ENCODE measurements at regions not wholly inside any gene's neighbourhood (a gene's known extent, or its start where the extent isn't known, plus 50 kb on each side); places are given as distances from the start of the nearest gene placed in this dataset.
A peak's percentile ranks its signal among the peaks of the same experiment; 100 is the strongest.

DNA sequence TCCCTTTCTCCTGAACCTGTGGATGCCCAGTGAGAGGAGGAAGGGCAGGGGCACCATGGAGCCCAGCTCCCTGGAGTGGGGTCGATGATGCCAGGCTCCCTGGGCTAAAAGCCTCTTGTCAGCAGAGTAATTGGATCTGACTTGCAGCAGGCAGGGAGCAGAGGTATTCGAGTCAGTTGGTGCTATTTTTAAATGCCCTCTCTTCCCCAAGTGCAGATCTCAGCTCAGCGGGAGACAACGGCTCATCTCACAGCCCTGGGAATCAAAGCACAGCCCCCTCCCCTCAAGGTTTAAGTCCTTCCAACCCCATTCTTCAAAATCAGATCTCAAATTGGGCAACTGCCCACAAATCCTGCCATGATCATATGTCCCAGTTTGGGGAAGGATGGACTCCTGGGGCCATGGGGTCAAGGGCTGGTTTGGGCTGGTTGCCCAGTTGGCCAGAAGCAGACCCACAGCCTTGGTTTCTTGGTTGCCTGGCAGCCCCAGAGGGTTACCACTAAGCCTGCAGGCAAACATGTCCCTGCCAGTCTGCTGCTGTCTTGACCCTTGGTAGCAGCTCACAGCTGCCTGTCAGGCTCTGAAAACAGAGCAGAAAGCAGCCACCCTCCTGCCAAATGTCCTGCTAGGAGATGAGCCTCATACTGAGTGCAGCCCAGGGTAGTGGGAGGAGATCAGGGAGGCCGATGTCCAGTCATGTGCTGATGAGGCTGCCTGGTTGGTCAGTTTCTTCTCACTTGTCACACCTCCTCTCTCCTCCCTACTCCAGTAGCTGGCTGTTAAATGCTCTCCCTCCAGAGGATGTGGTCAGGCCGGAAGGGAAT is 244.9 kb downstream of the LOXHD1 start:
- Histone ChIP-seq H3K4me3 (no peak overlapping the region), H3K4me1 (peaks cover 8 to 61% (median 39%) of the 10 kb centered on the region in 6 donors), H3K36me3 (no peaks in the 10 kb centered on the region), H3K27ac (peak overlapping the region in 5 of 8 donors; percentile 37 to 50 (median 44)), H3K9me3 (no peaks in the 10 kb centered on the region), H3K27me3 (replicated peaks in 1 of 7) (no peaks in the 10 kb centered on the region)
- TF ChIP-seq POLR2A (IDR thresholded peaks at IDR 0.05), result no peak
- peak in 1 of 3 donors; percentile 62 for TF ChIP-seq POLR2AphosphoS5 (IDR thresholded peaks at IDR 0.05)
- no peak for DNase-seq
- WGBS, 5 donors, result 47 to 57% (median 51%) methylated on average over 4 to 6 of the region's 6 CpGs
- intact Hi-C loops (cut with DNase I; ENCODE audit: low total_unique reads), result no loop called here

DNA sequence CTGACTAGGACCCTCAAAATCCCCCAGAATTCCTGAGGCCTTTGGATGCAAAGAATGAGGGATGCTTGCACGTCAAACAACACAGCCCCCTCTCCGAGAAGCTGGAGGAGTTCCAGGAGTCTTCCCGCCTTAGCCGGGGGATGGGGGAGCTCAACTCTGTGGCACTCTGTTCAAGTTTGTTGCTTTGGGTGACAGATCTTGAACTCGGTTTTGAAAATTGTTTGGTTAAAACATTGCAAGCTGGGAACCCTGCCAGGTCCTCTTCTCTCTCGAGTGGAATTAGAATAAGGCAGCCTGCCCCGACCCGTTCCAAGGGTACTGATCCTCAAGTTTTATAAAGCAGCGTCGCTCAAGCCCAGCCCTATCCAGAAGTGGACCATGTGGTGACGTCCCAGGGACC is 244.1 kb downstream of the LOXHD1 start:
- no peak overlapping the region for H3K4me3 ChIP-seq
- WGBS, 5 donors, result 53 to 78% (median 74%) methylated on average over 8 to 11 of the region's 11 CpGs
- peak overlapping the region in 5 of 8 donors; percentile 37 to 50 (median 44) for H3K27ac ChIP-seq
- intact Hi-C loops (cut with DNase I; ENCODE audit: low total_unique reads), result no loop called here
- no peak for DNase-seq
- no peaks in the 10 kb centered on the region for H3K36me3 ChIP-seq
- no peaks in the 10 kb centered on the region for H3K9me3 ChIP-seq
- TF ChIP-seq POLR2A (IDR thresholded peaks at IDR 0.05), result no peak
- TF ChIP-seq, protein P1, sequence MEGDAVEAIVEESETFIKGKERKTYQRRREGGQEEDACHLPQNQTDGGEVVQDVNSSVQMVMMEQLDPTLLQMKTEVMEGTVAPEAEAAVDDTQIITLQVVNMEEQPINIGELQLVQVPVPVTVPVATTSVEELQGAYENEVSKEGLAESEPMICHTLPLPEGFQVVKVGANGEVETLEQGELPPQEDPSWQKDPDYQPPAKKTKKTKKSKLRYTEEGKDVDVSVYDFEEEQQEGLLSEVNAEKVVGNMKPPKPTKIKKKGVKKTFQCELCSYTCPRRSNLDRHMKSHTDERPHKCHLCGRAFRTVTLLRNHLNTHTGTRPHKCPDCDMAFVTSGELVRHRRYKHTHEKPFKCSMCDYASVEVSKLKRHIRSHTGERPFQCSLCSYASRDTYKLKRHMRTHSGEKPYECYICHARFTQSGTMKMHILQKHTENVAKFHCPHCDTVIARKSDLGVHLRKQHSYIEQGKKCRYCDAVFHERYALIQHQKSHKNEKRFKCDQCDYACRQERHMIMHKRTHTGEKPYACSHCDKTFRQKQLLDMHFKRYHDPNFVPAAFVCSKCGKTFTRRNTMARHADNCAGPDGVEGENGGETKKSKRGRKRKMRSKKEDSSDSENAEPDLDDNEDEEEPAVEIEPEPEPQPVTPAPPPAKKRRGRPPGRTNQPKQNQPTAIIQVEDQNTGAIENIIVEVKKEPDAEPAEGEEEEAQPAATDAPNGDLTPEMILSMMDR (IDR thresholded peaks at IDR 0.05 in 8 of 11, conservative IDR thresholded peaks at IDR 0.05 in 3 of 11), result no peak
- TF ChIP-seq POLR2AphosphoS5 (IDR thresholded peaks at IDR 0.05), result no peak
- H3K4me1 ChIP-seq, result peaks cover 8 to 61% (median 39%) of the 10 kb centered on the region in 6 donors
- no peaks in the 10 kb centered on the region for H3K27me3 ChIP-seq (replicated peaks in 1 of 7)

DNA sequence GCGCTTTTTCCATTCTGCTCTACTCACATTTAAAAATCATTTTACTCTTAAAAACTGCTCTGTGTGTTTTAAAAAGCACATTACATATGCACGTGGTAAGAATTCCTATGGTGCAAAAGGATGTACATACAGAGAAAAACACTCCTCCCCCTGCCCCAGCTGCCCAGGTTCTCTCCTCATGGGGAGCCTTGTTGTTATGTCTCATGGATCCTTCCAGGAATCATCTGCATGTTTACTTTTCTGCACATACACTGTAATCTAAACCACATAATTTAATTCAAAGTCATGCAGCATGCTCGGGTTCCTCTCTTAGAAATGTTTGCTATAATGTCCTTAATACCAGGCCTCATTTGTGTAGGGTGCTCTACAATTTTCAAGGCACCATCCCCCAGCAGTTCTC is 243.3 kb downstream of the LOXHD1 start:
- no peaks in the 10 kb centered on the region for H3K9me3 ChIP-seq
- peaks cover 8 to 65% (median 42%) of the 10 kb centered on the region in 6 donors for H3K4me1 ChIP-seq
- no peaks in the 10 kb centered on the region for H3K27me3 ChIP-seq (replicated peaks in 1 of 7)
- H3K36me3 ChIP-seq, result no peaks in the 10 kb centered on the region
- TF ChIP-seq, protein P1 (IDR thresholded peaks at IDR 0.05 in 8 of 11, conservative IDR thresholded peaks at IDR 0.05 in 3 of 11), result no peak
- TF ChIP-seq POLR2A (IDR thresholded peaks at IDR 0.05), result no peak
- TF ChIP-seq POLR2AphosphoS5 (IDR thresholded peaks at IDR 0.05), result no peak
- 68 to 86% (median 73%) methylated on average over 3 of the region's 3 CpGs for WGBS, 5 donors
- intact Hi-C loops (cut with DNase I; ENCODE audit: low total_unique reads), result no loop called here
- no peak overlapping the region for H3K4me3 ChIP-seq
- DNase-seq, result no peak
- H3K27ac ChIP-seq, result no peak overlapping the region

DNA sequence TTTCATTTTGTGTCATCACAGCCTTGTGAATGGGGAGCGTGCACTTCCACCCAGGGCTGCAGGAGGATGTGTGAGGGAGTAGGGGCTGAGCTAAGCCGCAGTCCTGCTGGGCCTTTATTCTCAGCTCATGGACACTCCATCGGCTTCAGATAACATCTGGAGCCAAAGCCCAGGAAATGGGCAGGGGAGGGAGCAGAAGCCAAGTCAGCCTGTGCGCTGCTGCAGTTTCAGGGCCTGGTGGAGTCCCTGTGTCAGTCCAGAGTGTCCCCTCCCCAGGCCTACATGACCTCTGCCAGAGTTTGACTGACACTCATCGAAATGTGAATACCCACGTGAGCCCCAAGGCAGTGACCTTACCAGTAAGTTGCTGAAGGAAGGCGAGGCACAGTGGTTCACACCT is 242.2 kb downstream of the LOXHD1 start:
- TF ChIP-seq, protein P1 (IDR thresholded peaks at IDR 0.05 in 8 of 11, conservative IDR thresholded peaks at IDR 0.05 in 3 of 11), result no peak
- TF ChIP-seq POLR2AphosphoS5 (IDR thresholded peaks at IDR 0.05) (no peak), POLR2A (IDR thresholded peaks at IDR 0.05) (no peak)
- H3K9me3 ChIP-seq, result no peaks in the 10 kb centered on the region
- H3K27me3 ChIP-seq (replicated peaks in 1 of 7), result no peaks in the 10 kb centered on the region
- no peak for DNase-seq
- H3K36me3 ChIP-seq, result no peaks in the 10 kb centered on the region
- no peak overlapping the region for H3K4me3 ChIP-seq
- intact Hi-C loops (cut with DNase I; ENCODE audit: low total_unique reads), result no loop called here
- H3K27ac ChIP-seq, result peak overlapping the region in 3 of 8 donors; percentile 43 to 56 (median 54)
- H3K4me1 ChIP-seq, result peaks cover 8 to 71% (median 47%) of the 10 kb centered on the region in 6 donors
- 50 to 87% (median 68%) methylated on average over 7 of the region's 7 CpGs for WGBS, 5 donors

Measured in spleen (tissue), 11 donors.